B cell (primary cell): ENCODE measurements at regions not wholly inside any gene's neighbourhood (a gene's known extent, or its start where the extent isn't known, plus 50 kb on each side); places are given as distances from the start of the nearest gene placed in this dataset.

Experiments used
- CTCF ChIP-seq: fragments of 200-600 bp; IDR thresholded peaks from one replicate; pipeline ENCODE4 v1.8.0; 2022; ENCODE audit warnings: antibody characterized with exemption, mild to moderate bottlenecking
- EZH2 ChIP-seq: IDR thresholded peaks from 2 replicates; pipeline ENCODE4 v1.6.1; 2012; ENCODE audit warnings: borderline replicate concordance, low read depth, mild to moderate bottlenecking, moderate library complexity, low read length; ENCODE audit not compliant: insufficient read depth, poor library complexity, severe bottlenecking

GRCh38 chr4:180799798-180800197 lies 1443.4 kb upstream of the TENM3 start:
- TF ChIP-seq CTCF: no peak
- TF ChIP-seq EZH2: no peak
